Kidney tubule cell (primary cell): ENCODE measurements at regions not wholly inside any gene's neighbourhood (a gene's known extent, or its start where the extent isn't known, plus 50 kb on each side); places are given as distances from the start of the nearest gene placed in this dataset.

Source experiments
- DNase-seq: peaks from one replicate; pipeline ENCODE4 v3.0.0-alpha.2; 2018; ENCODE audit warnings: low spot score

DNA sequence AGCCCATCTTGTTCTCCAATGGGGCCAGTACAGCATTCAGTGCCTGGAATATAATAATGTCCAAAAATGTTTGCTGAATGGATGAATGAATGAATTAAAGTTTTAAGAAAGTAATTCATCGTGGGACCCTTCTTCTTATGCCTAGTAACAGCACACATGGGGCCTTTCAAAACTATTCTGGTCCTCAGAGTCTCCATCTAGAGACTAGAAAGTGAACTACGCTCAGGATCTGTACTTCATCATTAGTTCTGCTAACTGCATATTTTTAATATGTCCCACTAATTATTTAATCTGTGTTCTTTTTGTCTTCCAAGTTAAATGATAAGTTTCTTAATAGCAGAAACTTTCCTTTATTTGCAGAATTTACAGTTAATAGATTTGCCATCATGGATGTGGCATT is 172.5 kb downstream of the SMAD2 start:
- no peak for DNase-seq

DNA sequence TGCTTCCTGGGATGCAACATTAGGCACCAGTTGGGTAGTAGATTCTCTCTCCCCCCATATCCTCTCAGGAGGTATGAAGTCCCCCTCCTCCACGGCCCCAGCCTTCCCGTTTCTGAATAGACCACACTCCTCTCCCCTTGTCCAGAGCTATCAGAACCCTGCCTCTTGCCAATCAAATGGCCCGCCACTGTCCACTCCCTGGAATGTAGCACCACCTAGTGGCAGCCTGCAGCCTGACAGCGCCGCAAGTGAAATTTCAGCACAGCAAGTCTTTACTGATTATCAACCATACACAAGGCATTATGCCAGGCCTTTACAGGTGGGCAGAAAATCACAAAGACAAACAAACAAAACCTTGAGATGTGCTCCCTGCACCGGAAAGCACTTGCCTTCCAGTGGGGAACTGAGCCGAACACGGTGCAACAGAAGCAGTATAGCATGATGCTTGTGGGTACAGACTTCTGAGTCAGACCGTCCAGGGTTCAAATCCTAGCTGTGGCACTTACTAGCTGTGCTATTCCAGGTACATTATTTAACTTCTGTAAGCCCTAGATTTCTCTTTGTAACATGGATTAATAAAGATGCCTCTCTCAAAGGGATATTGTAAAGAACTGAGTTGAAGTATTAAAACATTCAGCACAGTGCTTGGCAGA is 174.0 kb downstream of the SMAD2 start:
- peak; percentile 54 for DNase-seq

DNA sequence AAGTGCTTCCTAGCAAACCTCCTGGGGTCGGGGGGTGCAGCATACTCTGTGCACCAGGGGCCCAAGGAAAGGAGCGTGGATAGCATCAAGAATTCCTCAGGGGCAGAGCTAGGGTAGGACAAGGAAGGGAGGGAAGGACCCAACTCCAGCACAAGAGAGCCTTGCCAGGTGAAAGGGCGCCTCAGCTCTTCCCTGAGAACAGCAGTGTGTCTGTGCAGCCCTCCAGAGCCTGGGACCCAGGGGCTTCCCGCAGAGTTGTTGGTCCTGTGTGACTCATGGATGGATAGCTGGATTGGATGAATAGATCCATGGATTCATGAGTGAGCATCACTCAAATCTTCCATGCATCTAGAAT is 175.4 kb downstream of the SMAD2 start:
- no peak for DNase-seq

DNA sequence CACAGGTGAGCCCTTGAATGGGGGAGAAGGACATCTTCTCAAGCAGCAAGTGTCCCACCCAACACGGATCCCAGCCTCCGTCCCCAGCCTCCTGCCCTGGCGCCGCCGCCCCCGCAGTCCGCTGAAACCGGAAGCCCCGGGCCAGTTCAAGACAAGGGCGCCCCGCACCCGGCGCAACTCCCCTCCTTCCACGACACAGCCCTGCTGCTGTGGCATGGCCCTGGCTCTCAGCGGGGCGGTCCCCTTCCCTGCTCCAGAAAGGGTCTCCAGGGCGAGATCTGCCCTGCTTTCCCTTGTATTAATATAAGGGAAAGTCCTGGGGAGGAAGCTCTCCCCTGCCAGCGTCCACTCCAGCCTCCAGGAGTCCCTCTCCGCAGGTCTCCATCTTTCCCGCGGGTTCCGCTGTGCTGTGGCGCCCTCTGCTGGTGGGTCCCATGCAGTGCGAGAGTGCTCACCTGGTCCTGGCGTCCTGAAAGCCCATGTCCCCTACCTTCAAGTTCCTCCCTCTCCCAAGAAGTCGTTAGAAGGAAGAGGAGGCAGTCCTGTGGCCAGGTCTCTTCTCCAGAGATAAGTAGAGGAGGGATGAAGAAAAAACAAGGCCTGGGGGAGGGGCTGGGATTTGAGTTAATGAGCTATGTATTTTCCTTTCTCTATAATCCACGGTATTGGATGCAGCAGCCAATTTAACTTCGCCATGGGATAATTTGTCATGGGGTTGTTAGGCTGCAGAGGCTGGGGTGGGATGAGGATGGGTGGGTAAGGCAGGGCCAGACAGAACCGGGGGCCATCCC is 176.0 kb downstream of the SMAD2 start:
- DNase-seq = peak; percentile 44

DNA sequence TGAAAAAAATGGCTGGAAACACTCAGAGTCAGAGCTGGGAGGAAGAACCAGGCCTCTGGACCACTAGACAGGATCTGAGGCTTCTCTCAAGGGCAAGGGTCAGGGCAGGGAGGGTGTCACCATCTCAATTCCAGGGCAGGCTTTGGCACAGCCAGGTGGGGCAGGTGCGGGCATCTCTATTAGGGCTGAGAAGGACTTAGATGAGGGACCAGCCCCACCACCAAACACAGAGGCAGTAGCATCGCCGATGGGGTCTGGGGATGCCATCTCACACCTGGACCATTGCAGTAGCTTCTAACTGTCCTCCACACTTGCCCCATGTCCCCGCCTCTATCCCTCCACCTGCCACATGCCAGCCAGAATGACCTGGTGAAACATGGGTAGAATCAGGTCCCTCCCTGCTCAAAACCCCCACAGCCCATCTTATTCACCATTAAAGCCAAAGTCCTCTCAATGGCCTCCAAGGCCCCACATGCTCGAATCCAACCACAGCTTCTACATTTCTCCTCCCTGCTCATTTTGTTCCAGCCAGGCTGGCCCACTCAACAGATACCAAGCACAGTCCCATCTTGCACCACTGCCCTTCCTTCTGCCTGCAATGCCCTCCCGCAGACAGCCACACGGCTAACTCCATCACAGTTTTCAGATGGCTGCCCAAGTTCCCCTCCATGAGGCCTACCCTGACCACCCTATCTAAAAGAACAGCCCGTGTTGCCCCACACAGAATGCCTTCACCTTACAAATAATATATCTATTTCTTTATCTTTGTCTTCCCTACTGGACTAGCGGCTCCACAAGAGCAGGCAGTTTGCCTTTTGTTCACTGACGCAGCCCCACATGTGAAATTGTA is 177.4 kb downstream of the SMAD2 start:
- DNase-seq = no peak

DNA sequence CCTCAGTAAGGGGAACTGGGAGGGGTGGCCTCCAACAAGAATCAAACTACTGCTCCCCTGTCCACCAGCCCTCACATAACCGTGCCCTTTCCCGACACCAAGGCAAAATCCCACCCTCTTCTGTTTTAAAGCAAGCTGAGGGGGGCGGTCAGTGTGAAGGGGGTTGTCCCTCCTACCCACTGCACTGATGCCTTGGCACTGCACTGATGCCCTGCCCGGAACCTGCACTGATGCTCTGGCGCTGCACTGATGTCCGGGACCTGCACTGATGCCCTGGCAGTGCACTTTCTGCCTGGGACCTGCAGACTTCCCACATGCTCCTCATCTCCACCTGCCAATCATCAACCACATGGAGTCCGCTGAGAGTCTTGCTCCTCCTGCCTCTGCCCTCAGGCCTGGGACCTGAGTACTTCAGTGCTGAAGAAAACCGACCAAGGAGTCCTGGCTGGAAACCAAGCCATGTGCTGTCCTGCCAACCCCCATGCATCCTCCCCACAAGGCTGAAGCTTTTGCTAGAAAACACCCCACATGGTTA is 179.5 kb downstream of the SMAD2 start:
- DNase-seq = no peak

DNA sequence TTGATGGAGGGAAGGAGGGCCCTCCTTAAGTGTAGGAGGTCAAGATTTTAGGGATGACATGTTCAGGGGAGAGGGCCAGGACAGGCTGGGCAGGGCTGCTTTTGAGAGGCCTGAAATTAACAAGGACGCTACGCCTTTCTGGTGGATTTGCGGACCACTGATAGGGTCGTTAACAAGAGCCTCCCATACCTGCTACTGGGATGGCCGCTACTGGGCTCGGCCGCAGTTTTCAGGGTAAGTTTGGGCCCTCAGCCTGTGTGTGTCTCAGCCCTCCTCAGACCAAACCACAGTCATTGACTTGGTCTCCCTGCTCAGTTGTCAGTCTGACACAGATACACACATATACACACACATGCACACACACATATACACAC is 180.9 kb downstream of the SMAD2 start:
- no peak for DNase-seq

DNA sequence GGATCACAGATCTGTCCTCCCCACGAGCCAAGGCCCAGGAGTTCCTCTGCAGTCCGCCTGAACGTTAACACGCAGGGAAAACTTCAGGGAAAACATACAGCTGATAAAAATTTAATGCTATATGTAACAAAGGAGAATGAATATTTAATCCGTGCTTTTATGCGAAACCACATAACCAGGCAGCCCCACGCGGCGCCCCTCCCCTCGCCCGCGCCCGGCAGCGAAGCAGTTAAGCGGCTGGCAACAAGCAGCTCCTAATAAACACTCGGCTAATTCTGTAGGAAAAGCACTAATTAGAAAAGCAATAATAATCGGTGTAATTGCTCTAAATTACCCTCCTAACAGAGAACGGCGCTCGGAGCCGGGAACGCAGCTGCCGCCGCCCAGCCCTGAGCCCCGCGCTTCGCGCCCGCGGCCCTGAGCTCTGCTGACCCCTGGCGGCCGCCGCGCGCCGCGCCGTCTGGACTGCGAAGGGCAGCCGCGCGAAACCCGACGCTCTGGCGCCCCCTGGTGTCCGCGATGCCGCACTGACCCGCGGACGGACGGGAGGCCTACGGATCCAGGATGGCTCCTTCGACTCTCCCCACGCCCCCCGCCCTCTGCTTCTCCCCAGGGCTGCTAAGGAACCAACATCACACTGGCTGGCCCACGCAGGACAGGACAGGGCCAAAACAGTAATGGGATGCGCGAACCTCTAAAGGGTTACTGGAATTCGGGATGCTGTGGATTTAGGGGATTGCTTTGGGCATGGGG is 181.4 kb downstream of the SMAD2 start:
- peak; percentile 68 for DNase-seq

DNA sequence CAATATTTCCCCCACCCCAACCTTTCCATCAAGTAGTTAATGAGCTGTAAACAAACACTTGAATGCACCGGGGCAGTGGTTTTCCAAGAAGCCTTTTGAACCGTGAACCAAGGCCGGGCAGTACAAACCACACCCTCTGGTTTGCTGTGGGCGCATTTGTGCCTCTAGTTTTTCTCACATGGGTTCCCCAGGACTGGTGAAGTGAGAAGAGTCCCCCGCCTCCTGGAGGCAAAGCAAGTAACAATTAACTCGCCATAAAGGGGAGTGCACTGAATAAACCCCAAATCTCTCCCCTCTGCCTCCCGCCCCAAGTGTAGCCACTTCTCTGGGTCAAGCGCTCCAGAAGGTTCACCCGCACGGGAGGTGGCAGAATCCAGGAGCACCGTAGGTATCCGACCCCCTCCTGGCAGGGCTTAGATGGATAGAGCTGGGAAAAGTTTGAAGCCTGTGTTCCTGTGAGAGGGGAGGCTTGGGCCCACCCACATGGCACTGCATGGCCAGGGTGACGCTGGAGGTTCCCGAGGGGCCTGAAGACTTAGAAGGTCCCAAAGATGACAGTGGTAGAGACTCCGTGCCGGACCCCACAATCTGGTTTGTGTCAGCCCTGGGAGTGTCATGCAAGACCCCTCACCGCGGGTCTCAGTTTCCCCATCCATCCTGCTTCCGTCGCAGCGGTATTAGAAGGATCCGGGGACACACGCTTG is 182.2 kb downstream of the SMAD2 start:
- DNase-seq = no peak

DNA sequence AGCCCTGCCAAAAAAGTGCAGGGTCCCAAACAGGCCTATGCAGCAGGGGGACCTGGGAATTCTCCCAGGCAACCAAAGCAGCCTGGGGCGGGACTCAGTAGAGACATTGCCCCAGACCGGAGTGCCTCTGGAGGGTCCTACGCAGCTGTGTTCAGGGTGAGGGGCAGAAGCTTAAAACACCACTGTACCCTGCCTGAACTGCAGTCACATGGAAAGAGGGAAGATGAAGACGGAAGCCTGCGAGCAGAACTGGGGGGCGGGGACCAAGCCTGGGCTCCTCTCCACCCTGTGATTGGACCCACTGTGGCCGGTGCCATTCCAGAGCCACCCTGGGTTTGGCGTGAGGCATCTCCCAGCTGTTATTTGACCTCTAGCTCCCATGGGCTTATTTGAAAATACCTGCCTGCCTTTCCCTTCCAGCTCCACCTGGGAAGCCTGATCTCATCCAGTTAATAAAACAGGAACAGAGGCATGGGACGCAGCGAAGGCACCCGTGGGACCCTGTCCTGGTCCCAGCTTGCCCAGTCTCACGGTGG is 183.1 kb downstream of the SMAD2 start:
- no peak for DNase-seq

DNA sequence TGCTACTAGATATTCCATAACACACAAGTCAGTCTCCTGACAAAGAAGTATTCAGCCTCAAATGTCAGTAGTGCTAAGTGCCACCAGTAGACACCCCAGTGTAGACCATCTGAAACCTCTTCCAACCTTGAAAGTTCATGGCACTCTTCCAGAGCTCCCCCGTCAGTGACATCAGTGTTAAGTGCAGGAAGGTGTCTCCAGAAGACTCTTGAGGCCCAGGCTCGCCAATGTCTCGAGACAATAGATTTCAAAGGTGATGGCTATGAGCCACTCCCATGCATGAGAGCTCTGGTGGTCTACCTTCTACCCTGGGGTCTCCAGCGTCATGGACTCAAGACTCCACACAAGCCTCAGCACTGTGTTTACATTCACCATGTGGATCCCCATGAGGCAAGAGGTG is 183.8 kb downstream of the SMAD2 start:
- no peak for DNase-seq

DNA sequence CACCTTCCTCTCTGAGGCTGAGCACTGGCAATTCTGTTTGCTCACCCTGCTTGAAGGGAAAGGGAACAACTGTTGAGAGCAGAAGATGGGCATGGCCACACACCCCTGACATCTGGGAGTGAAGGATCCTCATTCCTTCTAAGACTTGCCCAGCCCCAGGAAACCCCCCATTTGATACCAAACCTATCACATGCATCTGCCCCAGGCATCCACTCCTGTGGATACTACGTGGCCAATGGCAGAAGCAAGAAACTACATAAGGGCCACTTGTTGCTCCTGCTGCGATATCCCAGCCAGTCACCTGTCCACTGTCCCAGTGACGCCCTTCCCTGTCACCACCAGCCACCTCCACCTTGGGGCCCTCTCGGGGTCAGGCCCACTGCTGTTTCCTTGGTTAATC is 185.2 kb downstream of the SMAD2 start:
- DNase-seq = no peak

DNA sequence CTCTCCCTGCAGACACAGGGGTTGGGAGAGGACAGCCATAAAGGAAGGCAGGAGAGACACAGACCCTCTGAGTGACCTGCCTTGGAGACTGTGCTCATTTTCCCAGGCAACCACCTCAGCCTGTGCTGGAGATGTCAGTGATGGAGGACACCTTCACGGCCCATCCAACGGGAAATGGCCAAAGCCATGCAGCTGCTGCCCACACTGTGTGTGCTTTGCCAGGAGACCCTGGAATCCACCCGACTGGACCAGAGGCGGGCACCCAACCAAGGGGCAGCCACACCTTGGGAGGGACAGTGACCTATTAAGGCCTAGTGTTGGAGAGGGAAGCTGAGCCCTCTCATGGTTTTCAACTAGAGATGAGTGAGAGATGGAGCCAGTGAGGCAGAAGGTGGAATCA is 192.5 kb downstream of the SMAD2 start:
- no peak for DNase-seq

DNA sequence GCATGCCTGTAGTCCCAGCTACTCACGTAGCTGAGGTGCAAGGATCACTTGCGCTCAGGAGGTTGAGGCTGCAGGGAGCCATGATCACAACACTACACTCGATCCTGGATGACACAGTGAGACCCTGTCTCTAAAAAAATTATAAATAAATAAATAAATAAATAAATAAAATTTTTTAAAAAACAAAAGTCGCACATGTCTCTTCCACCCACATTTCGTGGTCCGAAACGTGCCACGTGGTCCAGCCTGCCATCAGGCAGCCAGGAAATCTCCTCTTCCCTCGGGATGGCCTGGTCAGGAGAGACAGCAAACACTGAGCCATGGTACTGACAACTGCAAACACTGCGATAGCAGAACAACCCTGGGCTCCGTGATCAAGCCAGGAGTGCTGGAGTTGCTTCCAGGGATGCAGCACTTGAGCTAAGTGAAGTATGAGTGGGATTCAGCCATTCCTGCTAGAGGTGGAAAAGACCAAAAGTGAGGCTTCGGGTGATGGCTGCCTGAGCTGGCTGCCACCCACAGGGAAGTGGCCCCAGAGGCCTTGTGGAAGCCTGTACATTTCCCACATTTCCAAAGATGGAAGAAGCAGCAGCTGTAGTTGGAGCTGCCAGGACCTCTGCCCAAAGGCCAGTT is 193.1 kb downstream of the SMAD2 start:
- no peak for DNase-seq

DNA sequence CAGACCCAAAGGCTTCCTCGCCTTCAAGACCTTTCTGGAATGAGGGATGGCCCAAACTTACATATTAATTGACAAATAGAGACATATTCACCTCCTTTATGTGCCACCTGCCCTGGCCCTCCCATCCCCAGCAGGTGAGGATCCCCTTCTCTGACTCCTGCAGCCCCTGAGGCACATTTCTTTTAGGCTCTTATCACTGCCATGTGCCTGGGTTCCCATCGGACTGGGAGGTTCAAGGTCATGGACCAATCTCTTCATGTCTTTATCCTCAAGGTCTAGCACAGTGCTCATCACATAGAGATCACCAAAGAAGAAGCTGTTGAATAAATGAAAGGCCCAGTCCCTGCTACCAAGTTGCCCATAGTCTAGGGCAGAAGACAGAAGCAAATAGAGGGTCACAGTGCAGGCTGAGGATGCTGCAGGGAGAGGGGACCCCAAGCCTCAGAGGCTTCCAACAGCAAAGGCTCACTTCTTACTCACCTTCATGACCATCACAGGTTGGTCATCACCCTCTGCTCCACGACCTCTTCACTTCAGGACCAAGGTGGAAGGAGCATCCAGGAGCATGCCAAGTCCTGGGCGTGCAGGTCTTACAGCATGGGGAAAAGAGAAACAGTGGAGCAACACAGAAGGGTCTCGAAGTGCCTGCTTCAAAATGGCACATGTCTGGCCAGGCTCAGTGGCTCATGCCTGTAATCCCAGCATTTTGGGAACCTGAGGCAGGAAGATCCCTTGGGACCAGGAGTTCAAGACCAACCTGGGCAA is 193.9 kb downstream of the SMAD2 start:
- DNase-seq = no peak

DNA sequence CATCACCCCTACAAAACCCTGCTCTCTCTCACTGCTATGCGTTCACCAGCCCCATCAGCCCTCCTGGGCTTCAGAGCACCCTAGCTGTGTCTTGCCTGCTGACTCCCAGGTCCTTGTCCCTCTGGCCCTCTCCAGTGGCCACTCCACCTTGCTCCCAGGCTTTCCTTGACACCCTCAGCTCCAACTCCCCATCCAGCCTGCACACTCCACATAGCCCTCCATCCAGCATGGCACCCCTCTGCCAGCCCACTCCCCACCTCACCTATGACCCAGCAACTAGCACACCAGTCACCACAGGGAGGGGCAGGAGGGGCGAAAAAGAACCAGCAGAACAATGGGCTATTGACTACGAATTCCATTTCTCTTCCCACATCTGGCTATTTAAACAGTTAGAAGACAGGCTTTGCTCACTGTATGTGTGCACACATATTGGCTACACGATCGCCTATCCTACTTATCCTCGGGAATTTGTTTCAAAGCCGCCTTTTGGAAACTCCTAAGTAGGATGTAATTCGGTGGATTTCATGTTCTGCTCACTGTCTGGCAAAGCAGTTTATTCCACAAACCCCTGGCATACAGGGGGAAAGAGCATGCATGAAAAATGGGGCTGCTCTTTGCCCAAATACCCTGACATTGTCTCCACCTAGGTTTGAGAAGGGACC is 195.3 kb downstream of the SMAD2 start:
- no peak for DNase-seq

DNA sequence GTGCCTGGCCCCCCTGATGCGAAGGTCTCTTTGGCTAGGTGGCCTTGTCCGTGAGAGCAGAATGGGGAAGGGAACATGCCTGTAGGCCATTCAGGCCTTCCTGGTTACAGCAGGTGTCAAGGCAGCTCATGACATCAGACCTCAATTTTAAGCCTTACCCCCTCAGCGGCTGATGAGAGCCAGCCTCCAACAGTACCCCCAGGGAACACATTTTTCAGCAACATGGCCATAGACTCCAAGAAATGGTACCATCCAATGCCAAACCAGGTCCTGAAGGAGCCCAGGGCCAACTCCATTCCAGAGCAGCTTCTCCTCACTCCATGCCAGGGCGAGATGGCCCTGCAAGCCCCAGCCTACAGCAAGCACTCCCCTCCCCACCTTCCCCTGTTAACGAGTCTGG is 199.2 kb downstream of the SMAD2 start:
- no peak for DNase-seq

DNA sequence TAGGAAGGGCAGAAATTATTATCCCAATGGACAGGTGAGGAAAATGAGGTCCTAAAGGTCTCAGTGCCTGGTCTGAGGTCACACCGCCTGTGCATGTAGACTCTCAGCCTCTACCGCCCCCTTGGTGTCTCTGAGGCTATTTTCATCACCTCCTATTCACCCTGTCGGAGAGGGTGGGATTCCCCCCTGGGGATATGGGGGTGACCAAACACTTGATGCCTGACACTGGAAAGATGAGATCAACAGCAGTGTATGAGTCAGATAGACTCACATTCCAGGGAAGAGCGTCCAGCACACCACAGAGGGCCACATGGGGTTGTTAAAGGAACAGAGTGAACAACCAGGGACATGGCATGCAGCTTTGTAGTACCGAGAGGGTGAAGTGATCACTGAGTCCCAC is 199.7 kb downstream of the SMAD2 start:
- peak; percentile 44 for DNase-seq

DNA sequence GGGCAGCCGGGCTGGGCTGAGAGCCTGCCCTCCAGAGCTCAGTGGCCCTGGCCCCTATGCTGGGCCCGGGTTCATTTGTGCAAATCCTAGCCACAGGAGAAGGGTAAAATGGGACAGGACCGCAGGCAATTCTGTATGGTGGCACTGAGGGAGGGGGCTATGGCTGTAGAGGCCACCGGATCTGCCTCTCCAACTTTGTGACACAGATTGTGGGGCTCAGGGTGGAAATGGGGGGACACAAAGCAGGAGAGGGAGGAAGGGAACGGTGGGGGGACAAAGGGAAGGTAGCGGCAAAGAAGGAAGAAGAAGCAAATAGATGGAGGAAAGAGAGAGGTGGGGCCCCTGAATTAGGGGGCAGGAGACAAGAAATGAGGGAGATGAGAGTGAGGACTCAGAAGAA is 201.1 kb downstream of the SMAD2 start:
- DNase-seq = no peak
